ENCODE measurements at regions not wholly inside any gene's neighbourhood (a gene's known extent, or its start where the extent isn't known, plus 50 kb on each side); places are given as distances from the start of the nearest gene placed in this dataset.

DNA sequence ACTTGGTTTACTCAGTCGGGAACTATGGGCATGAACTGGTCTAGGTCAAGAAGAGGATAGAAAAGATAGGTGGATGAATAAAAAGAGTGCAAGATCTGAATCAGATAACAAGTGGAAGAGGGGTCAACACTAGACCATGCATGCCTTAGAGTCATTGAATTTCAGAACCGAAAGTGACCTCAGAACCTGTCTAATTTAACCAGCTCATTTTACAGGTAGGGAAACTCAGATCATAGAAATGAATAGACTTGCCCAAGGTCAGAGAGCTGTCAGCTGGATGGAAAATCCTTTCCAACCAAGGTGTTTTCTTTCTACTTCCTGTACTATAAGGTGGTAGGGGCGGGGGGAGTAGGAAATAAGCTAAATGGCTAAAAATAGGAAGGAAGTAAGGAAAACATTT, 121.4 kb upstream of the ADGRF1 start:
- TF ChIP-seq ZKSCAN8 (CRISPR knock-in tag; IDR thresholded peaks at IDR 0.05): no peak
- TF ChIP-seq, protein P1, sequence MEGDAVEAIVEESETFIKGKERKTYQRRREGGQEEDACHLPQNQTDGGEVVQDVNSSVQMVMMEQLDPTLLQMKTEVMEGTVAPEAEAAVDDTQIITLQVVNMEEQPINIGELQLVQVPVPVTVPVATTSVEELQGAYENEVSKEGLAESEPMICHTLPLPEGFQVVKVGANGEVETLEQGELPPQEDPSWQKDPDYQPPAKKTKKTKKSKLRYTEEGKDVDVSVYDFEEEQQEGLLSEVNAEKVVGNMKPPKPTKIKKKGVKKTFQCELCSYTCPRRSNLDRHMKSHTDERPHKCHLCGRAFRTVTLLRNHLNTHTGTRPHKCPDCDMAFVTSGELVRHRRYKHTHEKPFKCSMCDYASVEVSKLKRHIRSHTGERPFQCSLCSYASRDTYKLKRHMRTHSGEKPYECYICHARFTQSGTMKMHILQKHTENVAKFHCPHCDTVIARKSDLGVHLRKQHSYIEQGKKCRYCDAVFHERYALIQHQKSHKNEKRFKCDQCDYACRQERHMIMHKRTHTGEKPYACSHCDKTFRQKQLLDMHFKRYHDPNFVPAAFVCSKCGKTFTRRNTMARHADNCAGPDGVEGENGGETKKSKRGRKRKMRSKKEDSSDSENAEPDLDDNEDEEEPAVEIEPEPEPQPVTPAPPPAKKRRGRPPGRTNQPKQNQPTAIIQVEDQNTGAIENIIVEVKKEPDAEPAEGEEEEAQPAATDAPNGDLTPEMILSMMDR (IDR thresholded peaks at IDR 0.05 in 2 of 3, conservative IDR thresholded peaks at IDR 0.05 in 1 of 3; ENCODE audit: insufficient read depth in 2 of 3, low read depth in 1 of 3, low read length in 3 of 3): no peak
- no peak for TF ChIP-seq PML (IDR thresholded peaks at IDR 0.05; ENCODE audit: low read length)
- TF ChIP-seq ZBED1 (IDR thresholded peaks at IDR 0.05): no peak
- no peak for TF ChIP-seq SMAD2 (IDR thresholded peaks at IDR 0.05; ENCODE audit: low read depth, low read length)
- no peak for TF ChIP-seq POLR3A (IDR thresholded peaks at IDR 0.05; ENCODE audit: borderline replicate concordance, extremely low read depth, insufficient read depth, insufficient read length)
- no peak for TF ChIP-seq ESRRA (IDR thresholded peaks at IDR 0.05; ENCODE audit: borderline replicate concordance, low read depth)
- TF ChIP-seq SIN3B (IDR thresholded peaks at IDR 0.05; ENCODE audit: low read depth): no peak
- no peak for TF ChIP-seq SRSF3 (IDR thresholded peaks at IDR 0.05; ENCODE audit: insufficient read depth, low read length)
- no peak for TF ChIP-seq ZNF740 (CRISPR knock-in tag; IDR thresholded peaks at IDR 0.05)
- no peak for TF ChIP-seq ZNF740 (tag; IDR thresholded peaks at IDR 0.05)
- no peak for TF ChIP-seq CTBP1 (IDR thresholded peaks at IDR 0.05; ENCODE audit: borderline replicate concordance)
